CD4-positive, alpha-beta T cell treated with Interleukin-6 at 100 ng/mL for 8 hours (primary cell): ENCODE measurements at regions not wholly inside any gene's neighbourhood (a gene's known extent, or its start where the extent isn't known, plus 50 kb on each side); places are given as distances from the start of the nearest gene placed in this dataset.
"Not testable (repeated sequence)": the region's sequence is repeated elsewhere in the genome, so short reads cannot be mapped to it uniquely, and the experiment has no call there.

Experiments used
- DNase-seq: peaks from one replicate; pipeline ENCODE4 v3.0.0-alpha.2; 2020; ENCODE audit warnings: mixed read lengths, low spot score

DNA sequence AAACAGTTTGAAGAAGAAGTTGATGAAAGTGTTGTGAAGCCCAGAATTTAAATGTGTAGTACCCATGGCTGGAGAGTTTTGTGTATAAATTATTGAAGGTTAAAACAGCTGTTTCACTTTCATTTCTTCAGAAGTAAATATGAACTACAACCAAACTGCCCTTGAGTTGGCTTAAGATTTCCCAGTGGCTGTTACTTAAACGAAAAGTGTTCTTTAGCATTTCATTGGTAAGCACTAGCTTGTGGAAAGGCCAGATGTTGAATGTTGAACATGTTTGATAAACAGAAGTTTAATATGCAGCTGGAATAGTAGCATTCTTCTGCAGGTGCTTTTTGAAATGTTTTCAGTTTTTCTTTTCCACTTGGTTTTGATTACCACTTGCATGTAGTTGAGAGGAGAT, 83.2 kb upstream of the TNRC6B start:
- no peak for DNase-seq

GRCh38 chr22:40099887-40100286, 77.8 kb upstream of the TNRC6B start:
- not testable (repeated sequence) for DNase-seq

DNA sequence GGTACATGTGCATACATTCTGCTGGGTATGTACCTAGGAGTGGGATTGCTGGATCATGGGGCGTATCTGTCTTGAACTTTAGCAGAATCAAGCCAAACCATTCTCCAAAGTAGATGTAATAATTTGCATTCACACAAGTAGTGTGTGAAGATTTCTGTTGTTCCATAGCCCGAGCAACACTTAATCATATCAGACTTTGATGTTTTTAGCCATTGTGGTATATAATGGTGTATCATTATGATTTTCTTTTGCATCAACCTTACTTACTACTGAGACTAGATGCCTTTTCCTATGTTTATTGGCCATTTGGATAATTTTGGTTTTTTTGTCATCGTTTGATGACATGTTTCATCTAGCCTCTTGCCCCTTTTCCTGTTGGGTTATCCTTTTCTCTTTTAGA, 72.0 kb upstream of the TNRC6B start:
- DNase-seq, result no peak

DNA sequence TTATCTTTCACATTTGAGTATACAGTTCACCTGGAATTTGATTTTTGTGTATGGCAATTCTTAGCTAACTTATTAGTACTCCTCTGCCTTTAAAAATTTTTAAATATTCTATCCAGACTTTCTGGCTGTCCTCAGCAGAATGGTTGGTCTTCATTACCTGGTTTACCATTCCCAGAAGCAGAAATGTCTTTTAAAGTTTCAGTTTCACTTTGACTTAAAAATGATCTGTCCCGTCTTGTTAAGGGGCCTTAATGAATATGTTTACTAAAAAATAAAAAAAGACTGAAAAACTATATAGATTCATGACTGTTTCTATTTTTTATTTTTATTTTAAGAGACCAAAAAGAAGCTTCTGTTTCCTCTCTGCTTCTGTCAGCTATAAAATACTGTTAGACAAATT, 70.5 kb upstream of the TNRC6B start:
- no peak for DNase-seq

- DNase-seq, result no peak
Observed at GRCh38 chr22:40107851-40108378, 69.8 kb upstream of the TNRC6B start.

- DNase-seq, result no peak
Observed at GRCh38 chr22:40108396-40108795, 69.3 kb upstream of the TNRC6B start.

- DNase-seq, result not testable (repeated sequence)
Observed at GRCh38 chr22:40108926-40109325, 68.8 kb upstream of the TNRC6B start.

DNA sequence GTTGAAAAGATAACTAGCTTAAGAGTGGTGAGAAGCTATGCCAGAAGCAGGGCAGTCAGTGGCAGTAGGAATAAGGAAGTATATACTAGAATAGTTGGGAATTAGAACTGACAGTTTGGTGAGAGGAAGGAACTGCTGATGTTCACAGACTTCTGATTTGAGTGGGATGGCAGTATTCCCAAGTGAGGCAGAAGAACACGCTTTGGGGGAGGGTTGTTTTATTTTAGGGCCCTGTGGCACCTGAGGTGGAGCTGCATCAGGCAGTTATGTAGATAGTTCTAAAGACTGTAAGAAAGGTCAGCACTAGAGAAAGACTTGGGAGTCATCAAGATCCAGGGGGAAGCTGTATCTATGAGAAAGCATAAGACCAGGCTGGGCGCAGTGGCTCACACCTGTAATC, 66.3 kb upstream of the TNRC6B start:
- no peak for DNase-seq

- DNase-seq, result no peak
Observed at GRCh38 chr22:40112595-40112994, 65.1 kb upstream of the TNRC6B start.

DNA sequence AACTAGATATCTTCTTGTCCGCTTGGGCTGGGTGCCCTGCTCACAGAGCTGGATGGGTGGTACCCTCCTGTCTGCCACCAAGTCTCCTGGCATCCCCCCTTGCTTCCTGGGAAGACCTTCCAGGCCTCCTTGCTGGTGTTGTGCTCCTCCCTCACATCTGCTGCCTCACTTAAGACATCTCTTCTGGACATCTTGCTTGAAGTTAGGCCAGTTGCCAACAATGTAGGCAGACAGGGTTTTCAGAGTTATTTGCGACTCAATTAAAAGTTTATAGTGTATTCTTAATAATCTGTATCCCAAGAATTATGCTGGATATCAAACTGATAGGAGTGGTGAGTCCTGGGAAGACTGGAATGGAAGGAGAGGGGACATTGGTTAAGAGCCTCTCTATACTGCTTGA, 64.0 kb upstream of the TNRC6B start:
- DNase-seq, result no peak

DNA sequence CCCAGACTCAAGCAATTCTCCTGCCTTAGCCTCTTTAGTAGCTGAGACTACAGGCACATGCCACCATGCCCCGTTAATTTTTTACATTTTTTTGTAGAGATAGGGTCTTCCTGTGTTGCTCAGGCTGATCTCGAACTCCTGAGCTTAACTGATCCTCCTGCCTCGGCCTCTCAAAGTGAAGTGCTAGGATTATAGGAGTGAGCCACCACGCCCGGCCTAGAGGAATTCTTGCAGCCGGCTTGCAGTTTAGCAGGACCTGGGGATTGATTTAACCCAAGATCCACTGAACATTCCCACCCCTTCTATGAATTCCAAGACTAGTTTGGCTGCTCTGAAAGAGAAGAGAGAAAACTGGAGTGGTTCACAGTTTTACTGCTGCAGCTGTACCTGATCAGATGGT, 63.3 kb upstream of the TNRC6B start:
- DNase-seq, result no peak

DNA sequence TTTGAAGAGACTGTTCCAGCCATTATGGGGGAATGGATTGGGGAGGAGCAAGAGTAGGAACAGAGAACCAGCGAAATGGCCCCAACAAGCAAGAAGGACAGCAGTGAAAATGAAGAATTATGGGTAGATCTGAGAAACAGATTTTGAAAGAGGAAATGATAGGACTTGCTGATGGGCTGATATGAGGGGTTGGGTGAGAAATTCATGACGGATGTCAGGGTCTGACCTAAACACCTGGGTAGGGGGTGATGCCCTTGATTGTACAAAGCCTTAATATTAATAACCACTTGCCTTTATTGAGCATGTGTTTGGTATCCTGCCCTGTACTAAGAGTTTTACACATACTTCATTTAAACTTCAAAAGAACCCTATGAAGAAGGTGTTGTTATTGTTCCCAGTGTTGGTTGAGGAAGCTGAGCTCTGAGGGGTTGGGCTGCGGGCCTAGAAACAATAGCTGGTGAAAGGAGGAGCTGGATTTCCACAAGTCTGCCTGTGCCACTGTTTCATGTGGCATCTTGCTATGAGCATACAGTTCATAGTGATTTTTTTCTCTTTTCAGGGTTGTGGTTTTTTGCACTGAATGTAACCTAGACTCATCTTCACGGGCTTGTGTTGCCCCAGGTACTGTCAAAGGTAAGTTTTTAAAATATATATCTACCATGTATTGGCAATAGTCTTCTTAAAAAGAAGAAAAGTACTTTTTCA, 61.1 kb upstream of the TNRC6B start:
- DNase-seq, result peak; percentile 68

- no peak for DNase-seq
Observed at GRCh38 chr22:40118979-40119378, 58.7 kb upstream of the TNRC6B start.

GRCh38 chr22:40120848-40121247, 56.9 kb upstream of the TNRC6B start:
- no peak for DNase-seq

- no peak for DNase-seq
Observed at GRCh38 chr22:40121461-40121860, 56.3 kb upstream of the TNRC6B start.

DNA sequence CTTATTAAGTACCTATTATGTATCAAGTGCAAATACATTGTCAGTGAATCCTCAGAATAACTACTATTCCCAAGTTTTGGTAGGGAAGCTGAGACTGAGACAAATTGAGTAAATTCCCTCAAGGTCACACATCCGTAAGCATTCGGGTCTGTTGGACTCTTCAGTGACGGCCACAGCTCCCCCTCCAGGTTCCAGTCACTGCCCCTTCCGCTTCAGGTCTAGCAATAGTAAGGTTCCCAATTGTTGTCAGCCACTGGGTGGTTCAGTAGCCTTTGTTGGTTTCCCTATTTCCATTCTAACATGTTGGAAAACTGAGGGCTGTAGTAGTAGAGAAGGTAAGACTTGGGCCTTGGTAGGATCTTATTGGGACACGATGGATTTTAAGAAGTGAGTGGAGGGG, 54.9 kb upstream of the TNRC6B start:
- DNase-seq, result no peak

GRCh38 chr22:40123387-40123786, 54.3 kb upstream of the TNRC6B start:
- DNase-seq, result no peak
